GM23338 (cell line): ENCODE measurements at regions not wholly inside any gene's neighbourhood (a gene's known extent, or its start where the extent isn't known, plus 50 kb on each side); places are given as distances from the start of the nearest gene placed in this dataset.

Source experiments
- CREB1 ChIP-seq: fragments of 250-450 bp; sonication (Bioruptor Pico); IDR thresholded peaks from 2 replicates; pipeline ENCODE4 v1.5.0; 2020; ENCODE audit warnings: low read depth, mild to moderate bottlenecking, moderate library complexity
- EZH2 ChIP-seq: fragments of 200-600 bp; sonication (generic); IDR thresholded peaks from one replicate; pipeline ENCODE4 v1.8.0; 2017; ENCODE audit warnings: antibody characterized with exemption, mild to moderate bottlenecking, low read depth; ENCODE audit not compliant: unreplicated experiment
- EZH2phosphoT487 ChIP-seq: fragments of 200-600 bp; sonication (generic); IDR thresholded peaks from one replicate; pipeline ENCODE4 v1.8.1; 2018; ENCODE audit warnings: antibody characterized with exemption; ENCODE audit not compliant: unreplicated experiment
- JUNB ChIP-seq: IDR thresholded peaks from one replicate; pipeline ENCODE4 v1.6.1; 2016; ENCODE audit warnings: antibody characterized with exemption; ENCODE audit not compliant: unreplicated experiment
- POLR2AphosphoS5 ChIP-seq: IDR thresholded peaks from 2 replicates; pipeline ENCODE4 v1.6.1; 2016; ENCODE audit warnings: antibody characterized with exemption, low read depth
- ZNF114 ChIP-seq: fragments of 250-450 bp; sonication (Bioruptor Pico); IDR thresholded peaks from 2 replicates; pipeline ENCODE4 v1.5.0; 2020; ENCODE audit warnings: mild to moderate bottlenecking, moderate library complexity
- TF ChIP-seq, protein P1 (sequence below), 2 experiments: fragments of 200-600 bp in 1 of 2; sonication (generic) in 1 of 2; conservative IDR thresholded peaks; 2 replicates each; pipeline versions ENCODE4 v1.5.1 to v1.6.1; 2016 to 2017; ENCODE audit warnings: antibody characterized with exemption in 2 of 2, low read depth in 2 of 2, mild to moderate bottlenecking in 2 of 2, moderate library complexity in 1 of 2
- TF ChIP-seq, protein P2 (sequence below): IDR thresholded peaks from 2 replicates; pipeline ENCODE4 v1.6.1; 2016; ENCODE audit warnings: antibody characterized with exemption
- TF ChIP-seq, protein P3 (sequence below): IDR thresholded peaks from one replicate; pipeline ENCODE4 v1.6.1; 2018; ENCODE audit warnings: antibody characterized with exemption; ENCODE audit not compliant: unreplicated experiment

DNA sequence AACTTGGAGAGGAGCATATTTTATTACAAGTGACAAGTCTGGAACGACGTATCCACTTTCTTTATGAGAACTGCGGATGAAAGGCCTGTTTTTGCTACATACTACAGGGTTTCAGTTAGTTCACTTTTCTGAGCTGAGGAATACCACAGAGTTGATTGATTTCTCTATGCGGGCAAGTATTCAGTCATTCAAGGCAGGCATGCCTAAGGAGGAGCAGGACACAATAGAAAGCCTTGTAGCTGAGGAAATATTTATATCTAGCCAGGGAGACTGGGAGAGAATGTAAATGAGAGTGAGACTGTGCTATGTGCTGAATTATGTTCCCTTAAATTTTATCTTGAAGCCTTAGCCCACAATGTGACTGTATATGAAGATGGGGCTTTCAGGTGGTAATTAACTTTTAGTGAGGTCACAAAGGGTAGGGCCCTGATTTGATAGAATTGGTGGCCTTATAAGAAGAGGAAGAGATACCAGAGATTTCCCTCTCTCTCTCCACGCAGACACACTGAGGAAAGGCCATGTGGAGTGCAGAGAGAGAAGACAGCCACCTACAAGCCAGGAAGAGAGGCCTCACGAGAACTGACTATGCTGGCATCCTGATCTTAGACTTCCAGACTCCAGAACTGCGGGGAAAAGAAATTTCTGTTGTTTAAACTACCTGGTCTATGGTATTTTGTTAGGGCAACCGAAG lies 459.0 kb upstream of the ATP2B1 start:
- TF ChIP-seq, protein P1, sequence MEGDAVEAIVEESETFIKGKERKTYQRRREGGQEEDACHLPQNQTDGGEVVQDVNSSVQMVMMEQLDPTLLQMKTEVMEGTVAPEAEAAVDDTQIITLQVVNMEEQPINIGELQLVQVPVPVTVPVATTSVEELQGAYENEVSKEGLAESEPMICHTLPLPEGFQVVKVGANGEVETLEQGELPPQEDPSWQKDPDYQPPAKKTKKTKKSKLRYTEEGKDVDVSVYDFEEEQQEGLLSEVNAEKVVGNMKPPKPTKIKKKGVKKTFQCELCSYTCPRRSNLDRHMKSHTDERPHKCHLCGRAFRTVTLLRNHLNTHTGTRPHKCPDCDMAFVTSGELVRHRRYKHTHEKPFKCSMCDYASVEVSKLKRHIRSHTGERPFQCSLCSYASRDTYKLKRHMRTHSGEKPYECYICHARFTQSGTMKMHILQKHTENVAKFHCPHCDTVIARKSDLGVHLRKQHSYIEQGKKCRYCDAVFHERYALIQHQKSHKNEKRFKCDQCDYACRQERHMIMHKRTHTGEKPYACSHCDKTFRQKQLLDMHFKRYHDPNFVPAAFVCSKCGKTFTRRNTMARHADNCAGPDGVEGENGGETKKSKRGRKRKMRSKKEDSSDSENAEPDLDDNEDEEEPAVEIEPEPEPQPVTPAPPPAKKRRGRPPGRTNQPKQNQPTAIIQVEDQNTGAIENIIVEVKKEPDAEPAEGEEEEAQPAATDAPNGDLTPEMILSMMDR (conservative IDR thresholded peaks at IDR 0.05; ENCODE audit: low read depth in 2 of 2), result no peak
- TF ChIP-seq EZH2, result no peak
- TF ChIP-seq POLR2AphosphoS5, result no peak
- TF ChIP-seq EZH2phosphoT487, result no peak
- no peak for TF ChIP-seq JUNB
- no peak for TF ChIP-seq CREB1 (CRISPR knock-in tag)
- TF ChIP-seq, protein P2, sequence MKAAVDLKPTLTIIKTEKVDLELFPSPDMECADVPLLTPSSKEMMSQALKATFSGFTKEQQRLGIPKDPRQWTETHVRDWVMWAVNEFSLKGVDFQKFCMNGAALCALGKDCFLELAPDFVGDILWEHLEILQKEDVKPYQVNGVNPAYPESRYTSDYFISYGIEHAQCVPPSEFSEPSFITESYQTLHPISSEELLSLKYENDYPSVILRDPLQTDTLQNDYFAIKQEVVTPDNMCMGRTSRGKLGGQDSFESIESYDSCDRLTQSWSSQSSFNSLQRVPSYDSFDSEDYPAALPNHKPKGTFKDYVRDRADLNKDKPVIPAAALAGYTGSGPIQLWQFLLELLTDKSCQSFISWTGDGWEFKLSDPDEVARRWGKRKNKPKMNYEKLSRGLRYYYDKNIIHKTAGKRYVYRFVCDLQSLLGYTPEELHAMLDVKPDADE, result no peak
- TF ChIP-seq ZNF114 (CRISPR knock-in tag), result no peak
- TF ChIP-seq, protein P3, sequence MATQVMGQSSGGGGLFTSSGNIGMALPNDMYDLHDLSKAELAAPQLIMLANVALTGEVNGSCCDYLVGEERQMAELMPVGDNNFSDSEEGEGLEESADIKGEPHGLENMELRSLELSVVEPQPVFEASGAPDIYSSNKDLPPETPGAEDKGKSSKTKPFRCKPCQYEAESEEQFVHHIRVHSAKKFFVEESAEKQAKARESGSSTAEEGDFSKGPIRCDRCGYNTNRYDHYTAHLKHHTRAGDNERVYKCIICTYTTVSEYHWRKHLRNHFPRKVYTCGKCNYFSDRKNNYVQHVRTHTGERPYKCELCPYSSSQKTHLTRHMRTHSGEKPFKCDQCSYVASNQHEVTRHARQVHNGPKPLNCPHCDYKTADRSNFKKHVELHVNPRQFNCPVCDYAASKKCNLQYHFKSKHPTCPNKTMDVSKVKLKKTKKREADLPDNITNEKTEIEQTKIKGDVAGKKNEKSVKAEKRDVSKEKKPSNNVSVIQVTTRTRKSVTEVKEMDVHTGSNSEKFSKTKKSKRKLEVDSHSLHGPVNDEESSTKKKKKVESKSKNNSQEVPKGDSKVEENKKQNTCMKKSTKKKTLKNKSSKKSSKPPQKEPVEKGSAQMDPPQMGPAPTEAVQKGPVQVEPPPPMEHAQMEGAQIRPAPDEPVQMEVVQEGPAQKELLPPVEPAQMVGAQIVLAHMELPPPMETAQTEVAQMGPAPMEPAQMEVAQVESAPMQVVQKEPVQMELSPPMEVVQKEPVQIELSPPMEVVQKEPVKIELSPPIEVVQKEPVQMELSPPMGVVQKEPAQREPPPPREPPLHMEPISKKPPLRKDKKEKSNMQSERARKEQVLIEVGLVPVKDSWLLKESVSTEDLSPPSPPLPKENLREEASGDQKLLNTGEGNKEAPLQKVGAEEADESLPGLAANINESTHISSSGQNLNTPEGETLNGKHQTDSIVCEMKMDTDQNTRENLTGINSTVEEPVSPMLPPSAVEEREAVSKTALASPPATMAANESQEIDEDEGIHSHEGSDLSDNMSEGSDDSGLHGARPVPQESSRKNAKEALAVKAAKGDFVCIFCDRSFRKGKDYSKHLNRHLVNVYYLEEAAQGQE, result no peak
